Neutrophil (primary cell): ENCODE measurements at regions not wholly inside any gene's neighbourhood (a gene's known extent, or its start where the extent isn't known, plus 50 kb on each side); places are given as distances from the start of the nearest gene placed in this dataset.

Source experiments
- H3K27ac ChIP-seq: fragments of 200-600 bp; sonication (generic); 2 replicates; pipeline ENCODE4 v1.5.1; 2016; ENCODE audit warnings: mild to moderate bottlenecking, moderate library complexity
- H3K27me3 ChIP-seq: fragments of 200-600 bp; sonication (generic); 2 replicates; pipeline ENCODE4 v1.6.0; 2016; ENCODE audit warnings: mild to moderate bottlenecking
- H3K36me3 ChIP-seq: fragments of 200-600 bp; sonication (generic); 2 replicates; pipeline ENCODE4 v1.5.1; 2017
- H3K4me1 ChIP-seq, 2 experiments: fragments of 200-600 bp in 1 of 2; sonication (generic) in 1 of 2; 1 replicate in 1 of 2; 2 replicates in 1 of 2; pipeline versions ENCODE4 v1.5.1 to v1.6.1; 2013 to 2016; ENCODE audit warnings: low read depth in 1 of 2, low read length in 1 of 2, mild to moderate bottlenecking in 1 of 2, moderate library complexity in 1 of 2; ENCODE audit not compliant: control insufficient read depth in 1 of 2, insufficient read depth in 1 of 2
- H3K4me3 ChIP-seq, 2 experiments: fragments of 200-600 bp in 1 of 2; sonication (generic) in 1 of 2; 1 replicate in 1 of 2; 2 replicates in 1 of 2; pipeline ENCODE4 v1.5.1; 2013 to 2016; ENCODE audit warnings: low read depth in 1 of 2, low read length in 1 of 2, mild to moderate bottlenecking in 1 of 2, moderate library complexity in 1 of 2
- H3K9me3 ChIP-seq: fragments of 200-600 bp; sonication (generic); 2 replicates; pipeline ENCODE4 v1.5.1; 2016
- CTCF ChIP-seq: fragments of 200-600 bp; sonication (generic); IDR thresholded peaks from 2 replicates; pipeline ENCODE4 v1.5.1; 2016; ENCODE audit warnings: antibody characterized with exemption

GRCh38 chr2:220353897-220354296, 726.5 kb downstream of the SLC4A3 start:
- Histone ChIP-seq H3K27ac (no peak overlapping the region), H3K9me3 (no peaks in the 10 kb centered on the region), H3K36me3 (no peaks in the 10 kb centered on the region), H3K27me3 (no peaks in the 10 kb centered on the region), H3K4me3 (no peak overlapping the region), H3K4me1 (no peaks in the 10 kb centered on the region)
- TF ChIP-seq CTCF, result no peak

GRCh38 chr2:220356076-220356475, 728.6 kb downstream of the SLC4A3 start:
- no peaks in the 10 kb centered on the region for H3K9me3 ChIP-seq
- H3K27ac ChIP-seq, result no peak overlapping the region
- H3K27me3 ChIP-seq, result no peaks in the 10 kb centered on the region
- no peak overlapping the region for H3K4me3 ChIP-seq
- no peaks in the 10 kb centered on the region for H3K36me3 ChIP-seq
- no peaks in the 10 kb centered on the region for H3K4me1 ChIP-seq
- no peak for TF ChIP-seq CTCF

GRCh38 chr2:220365023-220365422, 737.6 kb downstream of the SLC4A3 start:
- H3K4me3 ChIP-seq, result no peak overlapping the region
- H3K27ac ChIP-seq, result no peak overlapping the region
- H3K27me3 ChIP-seq, result no peaks in the 10 kb centered on the region
- H3K9me3 ChIP-seq, result no peaks in the 10 kb centered on the region
- H3K4me1 ChIP-seq, result no peaks in the 10 kb centered on the region
- no peaks in the 10 kb centered on the region for H3K36me3 ChIP-seq
- TF ChIP-seq CTCF, result no peak

- no peaks in the 10 kb centered on the region for H3K4me1 ChIP-seq
- H3K36me3 ChIP-seq, result no peaks in the 10 kb centered on the region
- no peak for TF ChIP-seq CTCF
- H3K9me3 ChIP-seq, result no peaks in the 10 kb centered on the region
- H3K27ac ChIP-seq, result no peak overlapping the region
- H3K4me3 ChIP-seq, result no peak overlapping the region
- H3K27me3 ChIP-seq, result no peaks in the 10 kb centered on the region
Measured at GRCh38 chr2:220366765-220367164, 739.3 kb downstream of the SLC4A3 start.

GRCh38 chr2:220370764-220371163, 743.3 kb downstream of the SLC4A3 start:
- no peak overlapping the region for H3K27ac ChIP-seq
- no peak for TF ChIP-seq CTCF
- no peak overlapping the region for H3K4me3 ChIP-seq
- no peaks in the 10 kb centered on the region for H3K4me1 ChIP-seq
- no peaks in the 10 kb centered on the region for H3K27me3 ChIP-seq
- no peaks in the 10 kb centered on the region for H3K36me3 ChIP-seq
- H3K9me3 ChIP-seq, result no peaks in the 10 kb centered on the region

- TF ChIP-seq CTCF, result no peak
- no peaks in the 10 kb centered on the region for H3K27me3 ChIP-seq
- H3K4me1 ChIP-seq, result no peaks in the 10 kb centered on the region
- H3K9me3 ChIP-seq, result no peaks in the 10 kb centered on the region
- H3K27ac ChIP-seq, result no peak overlapping the region
- no peaks in the 10 kb centered on the region for H3K36me3 ChIP-seq
- no peak overlapping the region for H3K4me3 ChIP-seq
Measured at GRCh38 chr2:220371211-220371610, 743.8 kb downstream of the SLC4A3 start.
